Stimulated activated CD4-positive, alpha-beta T cell treated with anti-CD3 and anti-CD28 coated beads, Interleukin-15, amount 100 ng/mL, for 24 hours (primary cell): ENCODE measurements at regions not wholly inside any gene's neighbourhood (a gene's known extent, or its start where the extent isn't known, plus 50 kb on each side); places are given as distances from the start of the nearest gene placed in this dataset.

Experiments used
- DNase-seq: peaks from one replicate; pipeline ENCODE4 v3.0.0-alpha.2; 2020

DNA sequence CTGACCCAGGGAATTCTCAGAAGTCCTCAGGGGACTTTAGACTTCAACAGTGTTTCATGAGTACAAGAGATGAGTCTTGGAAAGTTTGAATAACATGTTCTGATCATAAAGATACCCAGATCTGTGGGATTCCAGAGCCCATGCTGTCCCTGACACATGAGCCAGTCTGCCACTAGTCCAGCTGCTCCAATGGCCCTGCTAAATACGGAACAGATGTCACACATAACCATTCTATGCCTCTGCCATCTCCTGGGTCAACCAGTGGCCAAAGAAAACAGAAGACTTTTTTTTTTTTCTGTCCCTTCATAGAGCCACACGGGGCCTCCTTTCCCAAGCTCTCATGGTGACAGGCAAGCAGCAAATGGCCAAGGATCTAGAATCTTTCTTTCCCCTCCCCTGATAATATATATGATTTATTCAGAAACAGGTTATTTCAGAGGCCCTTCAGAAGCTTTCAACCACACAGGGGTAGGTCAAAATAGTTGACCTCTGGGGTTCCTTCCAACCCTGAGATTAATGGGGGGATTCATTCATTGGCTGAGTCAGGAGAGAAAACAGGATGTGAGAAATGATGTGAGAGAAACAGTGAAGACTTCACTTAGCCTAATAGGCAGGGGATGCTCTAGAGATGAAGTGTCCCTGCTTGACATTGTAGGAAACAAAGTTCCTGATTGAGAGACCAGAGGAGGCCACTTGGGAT, 367.7 kb downstream of the CDK5RAP2 start:
- no peak for DNase-seq

DNA sequence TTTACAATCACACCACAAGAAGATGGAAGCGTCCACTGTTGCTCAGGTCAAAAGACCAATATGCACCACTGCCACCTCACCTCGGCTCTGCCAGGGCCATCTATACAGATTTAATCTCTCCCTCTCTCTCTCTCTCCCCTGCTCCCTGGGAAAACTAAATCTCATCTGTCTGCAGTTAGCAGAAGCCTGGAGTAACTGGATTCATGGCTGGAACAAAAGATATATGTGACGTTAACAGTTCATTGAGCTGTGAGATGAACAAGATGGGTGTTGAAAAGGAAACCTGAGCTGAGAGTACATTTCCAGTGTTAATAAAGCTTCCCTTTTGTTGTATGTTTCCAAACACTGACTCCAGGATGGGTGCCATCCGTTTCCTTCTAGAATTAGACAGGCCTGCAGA, 369.7 kb downstream of the CDK5RAP2 start:
- DNase-seq: no peak

DNA sequence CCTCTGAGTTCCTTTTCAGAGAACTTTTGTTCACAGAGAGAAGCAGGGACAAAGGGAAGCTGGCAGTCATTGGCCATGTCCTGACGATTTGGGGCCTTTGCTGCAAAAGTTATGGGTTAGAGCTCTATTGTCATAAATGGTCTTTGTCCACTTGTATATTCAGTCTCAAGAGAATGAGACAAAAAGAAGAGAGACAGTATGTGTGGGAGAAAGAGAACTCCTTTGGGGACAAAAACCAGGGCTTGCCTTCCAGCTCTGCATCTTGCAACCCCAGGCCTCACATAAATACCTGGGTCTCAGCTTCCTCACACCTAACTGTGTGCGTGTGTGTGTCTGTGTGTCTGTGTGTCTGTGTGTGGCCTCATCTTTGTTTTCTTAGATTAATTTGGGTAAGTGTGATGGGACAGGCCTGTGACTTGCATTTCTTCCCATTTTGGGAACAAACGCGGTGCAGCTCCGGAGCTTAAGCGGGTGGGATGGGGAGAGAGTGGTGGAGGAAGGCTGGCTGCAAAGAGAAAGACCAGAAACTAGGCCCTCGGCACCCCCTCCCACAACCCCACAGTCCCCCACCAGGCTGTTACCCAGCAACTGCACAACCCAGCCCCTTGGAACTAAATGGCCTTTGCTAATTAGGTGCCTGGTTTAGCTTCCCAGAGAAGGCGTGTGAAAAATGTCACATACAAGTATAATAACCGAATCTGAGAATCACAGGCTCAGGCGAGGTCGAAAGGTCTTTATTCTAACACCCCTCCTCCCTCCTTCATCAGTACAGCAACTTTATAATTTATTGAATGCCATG, 376.9 kb downstream of the CDK5RAP2 start:
- no peak for DNase-seq

DNA sequence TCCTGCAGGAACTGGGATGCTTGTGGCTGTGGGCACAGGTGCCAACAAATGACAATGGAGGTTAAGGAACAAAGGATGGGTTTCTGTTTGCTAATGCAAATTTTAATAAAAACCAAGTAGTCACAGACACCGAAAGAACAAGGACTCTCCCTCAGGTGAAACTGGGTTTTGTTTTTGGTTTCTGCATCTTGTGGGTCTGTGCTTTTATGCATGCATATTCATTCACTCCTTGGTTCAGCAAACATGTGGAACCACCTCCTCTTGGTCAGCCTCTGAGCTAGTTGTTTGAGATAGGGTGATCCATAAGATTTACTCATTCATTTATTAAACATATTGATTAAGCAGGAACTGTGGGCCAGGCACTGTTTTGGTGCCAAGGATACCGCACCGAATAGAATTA, 381.9 kb downstream of the CDK5RAP2 start:
- no peak for DNase-seq

DNA sequence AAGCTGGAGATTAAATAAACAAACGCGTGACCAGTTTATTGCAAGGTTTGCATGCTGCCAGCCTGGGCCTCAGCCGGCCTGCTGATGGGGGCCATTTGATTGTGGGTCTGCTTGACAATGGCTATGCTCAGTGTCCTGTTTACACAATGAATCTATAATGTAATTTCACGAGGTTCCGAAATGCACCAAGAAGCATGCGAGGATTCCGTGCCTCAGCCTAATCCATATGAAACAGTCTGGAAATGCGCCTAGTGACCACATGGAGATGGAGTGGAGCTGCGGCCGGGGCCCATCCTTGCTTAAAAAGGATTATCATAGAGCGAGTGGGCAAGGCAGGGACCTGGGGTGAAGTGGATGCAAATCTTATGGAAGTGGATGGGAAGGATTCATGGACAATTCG, 382.4 kb downstream of the CDK5RAP2 start:
- no peak for DNase-seq

DNA sequence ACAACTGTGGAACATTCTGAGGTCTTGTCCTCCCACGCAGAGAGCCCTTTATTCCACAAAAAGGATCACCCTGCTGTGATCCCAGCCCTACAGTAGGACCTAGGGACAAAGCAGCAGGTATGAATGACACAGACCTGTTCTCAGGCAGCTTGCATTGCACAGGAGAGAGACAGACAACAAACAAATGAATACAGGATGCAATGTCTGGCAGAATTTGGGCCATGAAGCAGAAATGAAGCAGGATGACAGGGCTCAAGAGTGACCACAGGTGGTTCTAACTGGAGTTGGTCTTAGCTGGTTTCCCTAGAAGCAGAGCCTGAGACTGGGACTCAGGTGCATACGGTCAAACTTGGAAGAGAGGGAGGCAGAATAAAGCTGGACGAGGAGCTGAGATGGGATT, 388.8 kb downstream of the CDK5RAP2 start:
- DNase-seq: no peak

DNA sequence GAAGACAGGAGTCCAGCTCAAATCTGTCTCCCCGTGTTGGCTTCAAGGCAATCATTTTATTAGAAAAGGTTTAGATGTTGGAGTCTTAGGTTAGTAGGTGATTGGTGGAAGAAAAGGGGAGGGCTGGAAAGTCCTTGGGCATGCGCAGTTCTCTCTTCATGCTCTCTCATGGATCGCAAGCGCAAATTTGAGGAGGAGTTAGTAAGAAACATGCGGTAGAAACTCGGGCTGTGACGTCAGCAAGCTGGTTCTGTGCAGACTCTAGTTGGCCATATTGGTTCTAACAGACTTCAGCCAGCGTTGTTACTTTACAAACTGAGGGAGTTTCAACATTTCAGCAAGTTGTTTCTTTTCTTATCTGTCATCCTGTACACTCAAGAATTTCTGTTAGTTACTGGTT, 392.2 kb downstream of the CDK5RAP2 start:
- DNase-seq: no peak

DNA sequence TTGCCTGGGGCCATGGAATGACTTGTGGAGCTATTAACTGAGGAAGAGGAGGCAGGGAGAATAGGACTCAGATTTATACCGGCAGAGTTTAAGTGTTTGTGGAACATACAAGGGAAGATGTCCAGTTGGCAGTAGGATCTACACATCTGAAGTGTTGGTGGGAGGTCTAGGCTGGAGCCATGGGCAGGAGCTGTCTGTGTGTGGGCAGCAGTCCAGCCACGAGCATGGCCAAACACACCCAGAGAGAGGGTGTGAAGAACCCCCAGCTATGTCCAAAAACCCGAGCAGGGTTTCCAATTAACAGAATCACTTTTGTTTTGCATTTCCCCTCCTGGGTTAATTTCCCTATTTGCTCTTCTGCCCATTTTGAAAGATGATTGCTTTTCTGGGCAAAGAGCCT, 393.7 kb downstream of the CDK5RAP2 start:
- no peak for DNase-seq

DNA sequence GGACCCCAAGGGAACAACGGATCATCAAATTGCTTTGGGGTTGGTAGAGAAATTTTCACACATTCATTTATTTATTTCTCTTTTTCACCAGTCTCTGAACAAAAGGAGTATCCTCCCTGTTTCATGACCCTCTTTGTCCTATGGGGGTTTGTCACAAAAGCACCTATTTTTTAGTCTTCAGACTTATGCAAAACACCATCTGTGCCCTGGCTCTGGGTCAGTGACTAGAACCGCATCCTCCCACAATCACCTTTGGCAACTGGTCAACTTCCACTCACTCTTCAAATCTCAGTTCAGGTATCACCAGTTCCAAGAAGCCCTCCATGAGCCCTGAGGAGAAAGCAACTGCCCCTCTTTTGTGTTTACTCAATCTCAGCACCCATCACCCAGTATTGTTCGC, 395.7 kb downstream of the CDK5RAP2 start:
- DNase-seq: no peak

DNA sequence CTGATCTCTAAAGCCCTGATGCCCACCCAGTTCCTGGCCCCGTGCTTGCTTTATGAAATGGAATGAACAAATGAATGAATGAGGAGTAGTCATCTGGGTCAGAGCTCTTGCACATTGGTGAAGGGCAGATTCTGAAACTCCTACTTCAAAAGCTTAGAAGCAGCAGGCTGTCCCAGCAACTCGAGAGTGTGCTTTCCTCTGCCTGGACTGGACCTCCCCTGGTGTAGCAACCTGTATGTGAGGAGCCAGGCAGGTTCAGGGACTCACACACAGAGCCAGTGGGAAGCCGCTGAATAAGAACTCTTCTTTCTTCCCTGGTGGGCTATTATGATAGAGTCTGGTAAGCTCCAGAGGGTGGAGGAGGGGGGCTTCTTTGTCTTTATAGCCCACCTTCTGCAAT, 396.4 kb downstream of the CDK5RAP2 start:
- no peak for DNase-seq

DNA sequence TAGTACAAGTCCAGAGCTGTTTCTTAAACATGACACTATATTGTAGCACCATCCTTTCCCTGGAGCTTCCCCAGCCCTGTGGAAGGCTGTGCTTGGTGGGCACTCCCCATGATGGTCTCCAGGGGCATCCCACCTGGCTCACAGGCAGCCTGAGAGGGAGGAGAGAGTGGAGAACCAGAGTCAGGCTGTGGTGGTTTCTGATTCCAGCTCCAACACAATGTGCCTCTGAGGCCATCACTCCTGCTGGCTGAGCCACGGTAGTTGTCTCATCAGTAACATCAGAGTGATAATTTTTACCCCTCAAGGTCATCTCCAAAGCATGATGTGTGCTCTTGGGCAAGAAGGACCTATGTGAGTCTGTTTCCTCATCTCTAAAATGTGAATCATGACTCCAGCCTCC, 398.0 kb downstream of the CDK5RAP2 start:
- DNase-seq: no peak

DNA sequence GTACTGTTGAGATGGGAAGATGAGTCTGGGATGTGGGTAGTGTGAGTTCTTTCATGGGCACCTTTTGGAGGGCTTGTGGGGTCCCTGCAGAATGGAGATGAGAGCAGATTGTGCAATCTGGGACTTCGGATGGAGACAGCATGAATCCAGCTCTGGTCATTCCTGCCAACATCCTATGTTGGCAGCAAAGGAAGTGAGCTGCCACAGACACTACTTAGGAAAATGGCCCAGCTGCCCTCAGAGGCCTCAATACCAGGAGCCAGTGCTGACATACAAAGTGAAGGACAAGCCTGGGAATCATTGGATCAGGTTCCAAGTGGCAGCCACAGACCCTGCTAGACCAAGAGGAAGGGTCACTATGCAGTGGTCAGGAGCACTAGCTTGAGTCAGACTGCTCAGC, 402.8 kb downstream of the CDK5RAP2 start:
- no peak for DNase-seq

DNA sequence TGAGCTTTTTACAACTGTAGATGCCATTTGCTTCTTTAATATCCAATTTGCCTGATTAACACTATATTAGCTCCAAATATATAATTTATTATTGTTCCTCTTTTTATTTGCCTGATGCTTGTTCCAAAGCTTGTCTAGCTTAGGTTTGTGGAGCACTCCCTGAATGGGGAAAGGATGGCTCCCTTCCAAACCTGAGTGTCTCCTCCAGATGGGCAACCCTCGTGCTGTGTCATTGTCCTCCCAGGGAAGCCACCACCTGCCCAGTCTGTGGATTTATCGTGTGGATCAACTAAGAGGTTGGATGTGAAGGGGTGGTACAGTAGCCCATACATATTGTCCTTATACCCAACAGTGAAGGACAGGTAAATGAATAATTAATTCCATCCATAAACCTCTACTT, 404.9 kb downstream of the CDK5RAP2 start:
- no peak for DNase-seq

DNA sequence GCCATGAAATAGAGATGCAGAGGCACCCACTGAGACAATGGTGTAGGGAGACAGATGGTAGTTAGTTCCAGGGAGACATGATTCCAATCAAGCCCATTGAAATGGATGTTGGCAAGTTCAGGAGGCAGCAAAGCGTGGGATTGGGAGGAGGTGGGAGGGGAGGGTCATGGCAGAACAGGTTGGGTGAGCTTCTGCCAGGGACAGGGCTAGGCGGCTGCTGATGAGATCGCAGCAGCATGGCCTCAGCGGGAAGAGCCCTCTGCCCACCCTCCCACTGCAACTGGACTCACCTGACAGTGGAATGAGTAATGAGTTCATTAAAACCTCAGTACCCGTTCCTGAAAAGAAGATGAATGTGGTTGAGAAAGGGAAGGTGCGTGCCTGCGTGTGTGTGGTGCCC, 418.2 kb downstream of the CDK5RAP2 start:
- DNase-seq: no peak

DNA sequence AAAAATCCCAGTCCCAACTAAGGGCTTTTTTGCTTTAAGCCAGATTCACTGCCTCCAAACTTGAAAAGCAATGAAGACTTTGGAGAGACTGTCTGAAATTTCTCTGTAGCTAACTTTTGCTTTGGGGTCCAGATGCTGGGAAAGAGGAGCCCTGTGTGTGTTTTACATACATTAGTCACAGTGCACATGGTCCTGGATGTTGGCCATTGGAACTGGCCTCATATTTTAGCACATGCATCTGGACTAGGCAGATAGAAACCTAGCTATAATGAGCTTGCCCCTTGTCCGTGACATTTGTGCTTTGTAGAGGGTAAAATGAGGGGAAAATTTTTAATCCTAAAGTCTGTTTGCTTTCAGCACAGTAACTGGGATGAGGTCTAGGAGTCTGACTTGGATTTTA, 421.7 kb downstream of the CDK5RAP2 start:
- DNase-seq: no peak

DNA sequence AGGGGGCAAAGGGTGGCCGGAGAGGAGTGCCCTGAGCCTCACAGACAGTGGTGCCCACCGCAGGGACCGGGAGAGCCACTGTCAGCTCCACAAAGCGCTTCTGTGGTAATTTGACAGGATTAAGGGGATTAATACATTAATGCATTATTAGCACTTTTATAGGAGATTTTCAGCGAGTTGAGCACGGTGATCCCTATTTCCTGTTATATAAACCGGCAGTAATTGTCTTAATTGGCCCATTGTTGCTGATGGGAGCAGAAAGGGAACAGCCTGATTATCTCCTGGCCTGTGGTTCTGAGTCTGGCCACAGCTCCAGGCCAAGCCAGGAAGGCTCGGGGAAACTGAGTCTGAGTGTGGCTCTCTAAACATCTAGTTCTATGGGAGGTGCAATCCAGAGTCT, 423.6 kb downstream of the CDK5RAP2 start:
- DNase-seq: no peak

DNA sequence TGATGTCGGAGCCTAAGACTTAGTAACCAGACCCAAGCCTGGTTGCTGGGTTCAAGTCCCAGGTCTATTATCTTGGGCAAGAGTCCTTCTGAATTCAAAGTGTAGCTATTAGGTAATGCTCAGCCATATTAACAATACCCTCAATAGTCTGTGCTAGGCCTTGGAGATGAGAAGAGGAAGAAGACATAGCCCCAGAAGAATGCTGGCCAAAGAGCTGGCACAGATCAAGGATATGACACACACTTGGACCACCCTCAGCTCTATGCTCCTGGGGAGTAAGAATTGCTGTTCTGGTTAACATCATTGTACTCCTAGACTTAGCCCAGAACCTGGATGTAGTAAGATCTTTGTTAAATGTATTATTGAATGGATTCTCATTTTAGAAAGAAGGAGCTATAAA, 426.7 kb downstream of the CDK5RAP2 start:
- DNase-seq: no peak

DNA sequence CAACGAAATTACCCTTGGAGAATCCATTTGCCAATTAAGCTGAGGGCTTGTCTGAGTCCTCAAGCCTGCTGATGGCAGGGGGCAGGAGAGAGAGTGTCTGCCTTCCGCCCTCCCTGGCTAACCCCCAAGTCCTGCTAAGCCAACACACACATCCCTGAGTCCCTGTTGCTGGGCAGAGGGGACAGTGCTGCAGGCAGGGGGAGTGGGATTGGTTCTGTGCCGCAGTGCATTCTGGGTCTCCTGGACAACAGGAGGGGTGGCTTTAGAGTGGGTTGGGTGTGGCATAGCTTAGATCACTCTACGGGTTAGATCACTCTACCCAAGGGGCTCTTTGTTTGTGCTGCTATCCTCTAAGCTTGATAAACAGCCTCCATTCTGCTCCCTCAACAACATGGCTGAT, 427.7 kb downstream of the CDK5RAP2 start:
- no peak for DNase-seq

DNA sequence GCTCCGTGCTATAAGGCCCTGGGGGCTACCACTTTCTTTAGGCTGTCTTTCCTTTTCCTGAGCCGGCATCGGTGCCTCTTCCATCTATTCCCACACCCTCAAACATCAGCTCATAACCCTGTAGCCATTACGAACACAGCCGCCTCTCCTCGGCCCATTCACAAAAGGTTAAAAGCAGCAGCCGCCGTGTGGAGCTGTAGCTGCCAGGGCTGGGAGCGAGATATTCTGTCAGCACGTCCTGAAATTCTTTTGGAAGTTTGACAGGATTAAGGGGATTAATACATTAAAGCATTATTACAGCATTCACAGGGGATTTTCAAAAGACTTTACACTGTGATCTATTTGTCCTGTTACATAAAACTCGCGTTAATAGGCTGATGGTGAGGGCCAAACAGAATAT, 428.2 kb downstream of the CDK5RAP2 start:
- no peak for DNase-seq

DNA sequence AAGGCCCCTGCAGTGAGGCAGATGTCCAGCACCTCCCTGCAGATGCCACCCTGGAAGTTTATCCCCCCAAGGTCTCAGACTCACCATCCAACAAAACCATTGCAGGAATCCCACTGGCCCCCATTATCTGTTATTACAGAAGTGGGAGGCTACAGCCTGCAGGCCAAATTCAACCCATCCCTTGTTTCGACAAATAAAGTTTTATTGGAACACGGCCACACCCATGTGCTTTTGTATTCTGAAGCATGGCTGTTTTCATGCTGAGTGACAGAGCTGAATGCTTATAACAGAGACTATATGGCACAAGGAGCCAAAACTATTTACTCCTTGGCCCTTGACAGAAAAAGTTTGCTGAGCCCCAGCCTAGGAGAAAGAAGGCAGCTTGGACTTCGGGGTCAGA, 428.8 kb downstream of the CDK5RAP2 start:
- no peak for DNase-seq

DNA sequence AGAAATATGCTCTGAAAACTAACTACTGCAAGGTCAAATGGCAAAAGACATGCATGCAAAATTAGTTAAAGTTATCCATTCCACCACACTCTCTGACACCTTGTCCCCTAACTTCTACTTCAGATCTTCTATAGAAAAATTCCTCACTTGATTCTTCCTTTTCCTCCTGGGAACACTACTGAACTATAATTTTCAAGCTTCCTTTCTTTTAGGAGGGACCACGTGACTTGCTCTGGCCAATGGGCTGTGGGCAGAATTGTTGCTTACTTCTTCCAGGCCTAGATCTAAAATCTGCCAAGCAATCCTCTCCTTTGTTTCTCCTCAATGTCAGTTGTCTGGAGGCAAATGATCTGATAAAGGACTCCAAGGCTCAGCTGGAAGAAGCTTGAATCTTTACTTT, 441.0 kb downstream of the CDK5RAP2 start:
- no peak for DNase-seq

DNA sequence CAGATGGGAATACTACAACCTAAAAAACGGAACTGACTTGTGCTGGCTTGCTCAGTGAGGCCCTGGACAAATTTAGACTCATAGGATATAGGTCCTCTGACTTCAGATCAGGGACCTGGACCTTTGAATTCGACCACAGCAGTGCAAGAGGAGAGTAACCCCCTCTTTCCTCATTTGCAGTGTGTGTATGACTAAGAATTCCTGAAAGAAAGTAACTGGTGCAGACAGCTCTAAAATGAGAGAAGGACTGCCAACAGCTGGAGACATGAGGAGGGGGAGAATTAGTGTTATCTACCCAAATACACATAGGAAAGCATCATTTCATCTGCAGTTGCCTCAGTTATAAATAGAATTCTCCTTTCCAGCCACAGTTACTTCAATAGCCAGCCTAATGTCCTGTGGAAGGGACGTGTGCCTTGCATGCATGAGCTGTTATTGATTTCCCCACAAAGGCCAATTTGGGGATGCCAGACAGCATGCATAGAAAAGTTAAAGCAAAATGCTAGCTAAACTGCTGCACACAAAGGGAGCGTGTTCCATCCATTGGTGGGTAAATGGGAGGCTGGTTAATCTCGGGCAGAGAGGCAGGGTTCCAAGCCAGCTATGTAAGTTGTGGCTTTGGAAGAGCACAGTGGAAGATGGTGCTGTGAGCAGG, 442.7 kb downstream of the CDK5RAP2 start:
- no peak for DNase-seq

DNA sequence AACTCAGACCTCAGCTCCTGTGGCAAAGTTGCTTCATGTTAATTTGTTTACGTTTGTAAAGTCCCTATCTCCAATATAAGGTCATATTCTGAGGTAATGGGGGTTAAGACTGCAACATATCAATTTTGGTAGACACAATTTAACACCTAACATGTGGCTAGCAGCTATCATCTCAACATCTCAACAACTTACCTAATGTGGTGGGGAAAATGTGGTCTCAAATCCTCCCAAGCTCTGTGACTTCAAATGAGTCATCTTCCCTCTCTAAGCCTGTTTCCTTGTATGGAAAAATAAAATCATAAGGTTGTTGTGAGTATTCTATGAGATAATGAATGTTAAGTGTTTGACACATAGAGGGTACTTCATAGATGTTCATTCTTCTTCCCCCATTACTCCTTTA, 443.3 kb downstream of the CDK5RAP2 start:
- DNase-seq: no peak

DNA sequence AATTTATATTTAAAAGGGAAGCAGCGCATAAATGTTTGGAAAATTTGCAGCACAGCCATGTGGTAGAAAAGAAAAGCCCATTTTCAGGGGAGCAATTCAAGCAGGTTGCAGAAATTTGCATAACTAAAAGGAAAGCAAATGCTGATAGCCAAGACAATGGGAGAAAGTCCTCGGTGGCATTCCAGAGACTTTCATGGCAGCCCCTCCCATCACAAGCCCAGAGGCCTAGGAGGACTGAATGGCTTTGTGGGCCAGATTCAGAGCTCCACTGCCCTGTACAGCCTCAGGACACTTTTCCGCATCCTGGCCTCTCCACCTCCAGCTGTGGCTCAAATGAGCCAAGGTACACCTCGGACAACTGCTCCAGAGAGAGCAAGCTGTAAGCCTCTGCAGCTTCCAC, 462.9 kb downstream of the CDK5RAP2 start:
- DNase-seq: no peak
